Stimulated activated CD4-positive, alpha-beta T cell treated with anti-CD3 and anti-CD28 coated beads, Interleukin-1b, Interleukin-23, amount 100 ng/mL, for 24 hours (primary cell): ENCODE measurements at regions not wholly inside any gene's neighbourhood (a gene's known extent, or its start where the extent isn't known, plus 50 kb on each side); places are given as distances from the start of the nearest gene placed in this dataset.

Source experiments
- DNase-seq, 4 experiments: peaks; one replicate each; pipeline ENCODE4 v3.0.0-alpha.2; 2020; ENCODE audit warnings: low read depth in 4 of 4, low spot score in 1 of 4

GRCh38 chr5:87877495-87877894, 391.1 kb downstream of the TMEM161B start:
- no peak for DNase-seq

DNA sequence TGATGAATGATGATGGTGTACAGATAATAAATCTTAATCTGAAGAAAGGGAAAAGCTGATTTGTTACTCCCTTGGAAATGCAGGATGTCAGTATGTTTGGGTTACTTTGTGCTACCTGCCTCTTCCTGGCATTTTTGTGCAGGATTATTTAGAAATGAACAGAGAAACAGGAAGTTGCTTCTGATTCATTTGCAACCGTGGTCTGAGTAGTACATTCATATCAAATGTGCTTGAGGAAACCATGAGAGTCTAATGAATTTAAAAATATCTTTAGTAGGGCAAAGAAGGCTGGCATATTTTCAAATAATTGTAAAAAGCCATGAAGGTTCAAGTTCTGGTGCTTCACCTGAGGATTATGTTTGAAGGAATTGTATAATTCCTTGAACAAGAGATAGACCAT, 391.6 kb downstream of the TMEM161B start:
- DNase-seq, result no peak

GRCh38 chr5:87876616-87877015, 392.0 kb downstream of the TMEM161B start:
- no peak for DNase-seq

DNA sequence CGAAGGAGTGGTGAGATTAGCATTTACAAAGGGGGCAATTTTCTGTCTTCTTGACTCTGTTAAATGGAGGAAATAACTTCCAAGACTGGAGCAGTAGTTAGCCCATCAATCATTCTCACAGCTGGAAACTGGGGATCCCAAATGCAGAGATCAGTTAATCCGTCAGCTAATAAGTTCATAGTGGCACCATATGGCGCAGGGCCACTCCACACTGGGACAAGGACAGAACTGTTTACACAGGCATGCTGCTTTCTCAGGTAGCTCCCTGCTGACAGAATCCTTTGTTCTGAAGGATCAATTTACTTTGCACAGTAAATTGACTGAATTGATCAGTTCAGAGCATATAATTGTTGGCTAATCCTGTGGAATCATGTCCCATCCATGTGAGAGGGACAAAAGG, 395.7 kb downstream of the TMEM161B start:
- DNase-seq, result no peak

- no peak for DNase-seq
These were observed 399.9 kb downstream of the TMEM161B start for GRCh38 chr5:87868792-87869191.

DNA sequence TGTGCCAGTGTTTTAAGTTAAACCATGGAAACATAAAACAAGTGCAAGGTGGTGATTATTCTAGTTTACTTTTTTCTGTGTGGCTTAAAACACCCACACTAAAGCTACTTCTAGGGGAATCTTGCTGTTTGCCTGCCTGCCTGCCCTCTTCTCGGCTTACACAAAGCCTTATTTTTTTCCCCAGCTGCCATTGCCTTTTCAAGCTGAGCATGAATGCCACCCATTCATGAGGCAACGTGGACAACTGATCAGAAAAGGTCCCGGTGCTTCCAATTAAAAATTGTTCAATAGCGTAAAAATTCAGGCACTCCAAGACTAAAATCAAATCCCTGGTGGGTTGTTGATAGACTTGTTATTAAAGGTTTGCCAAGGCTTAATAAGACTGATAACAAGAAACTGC, 401.4 kb downstream of the TMEM161B start:
- no peak for DNase-seq

- DNase-seq, result no peak
These were observed 415.1 kb downstream of the TMEM161B start for GRCh38 chr5:87853541-87853940.

- no peak for DNase-seq
These were observed 417.0 kb downstream of the TMEM161B start for GRCh38 chr5:87851603-87852002.

DNA sequence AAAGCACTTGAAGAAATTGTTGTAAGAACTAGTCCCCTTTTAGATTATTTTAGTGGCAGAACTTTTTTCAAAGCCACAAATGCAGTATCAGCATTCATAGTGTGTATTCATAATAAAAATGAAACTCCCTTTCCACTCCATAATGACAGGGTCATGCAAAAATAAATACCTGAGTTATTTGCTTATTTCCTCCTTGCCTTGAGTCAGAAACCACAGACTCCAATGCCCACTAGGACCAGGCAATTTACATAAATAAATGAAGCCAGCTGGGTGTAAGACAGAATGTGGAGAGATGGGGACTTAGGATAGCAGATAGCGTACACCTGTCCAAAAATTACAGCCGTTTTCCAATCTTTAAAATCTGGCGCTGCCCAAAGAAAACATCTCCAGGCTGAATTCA, 417.8 kb downstream of the TMEM161B start:
- no peak for DNase-seq

DNA sequence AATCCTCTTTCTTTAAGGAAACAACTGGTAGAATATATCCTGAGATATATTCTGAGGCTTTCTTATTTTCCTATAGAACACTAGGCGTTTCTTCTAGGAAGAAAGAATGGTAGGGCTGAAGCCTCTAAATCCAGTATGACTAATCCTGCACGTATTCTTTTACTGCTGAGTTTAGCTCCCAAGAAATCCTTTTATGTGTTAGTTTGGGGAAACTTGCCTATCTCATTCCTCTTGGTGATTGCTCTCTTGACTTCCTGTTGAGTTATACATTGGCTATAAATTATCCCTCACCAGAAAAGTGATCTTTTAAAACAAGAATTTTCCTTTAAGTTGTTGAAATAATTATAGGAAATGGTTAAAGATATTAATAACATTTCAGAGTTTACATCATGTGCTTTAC, 422.9 kb downstream of the TMEM161B start:
- DNase-seq, result no peak

DNA sequence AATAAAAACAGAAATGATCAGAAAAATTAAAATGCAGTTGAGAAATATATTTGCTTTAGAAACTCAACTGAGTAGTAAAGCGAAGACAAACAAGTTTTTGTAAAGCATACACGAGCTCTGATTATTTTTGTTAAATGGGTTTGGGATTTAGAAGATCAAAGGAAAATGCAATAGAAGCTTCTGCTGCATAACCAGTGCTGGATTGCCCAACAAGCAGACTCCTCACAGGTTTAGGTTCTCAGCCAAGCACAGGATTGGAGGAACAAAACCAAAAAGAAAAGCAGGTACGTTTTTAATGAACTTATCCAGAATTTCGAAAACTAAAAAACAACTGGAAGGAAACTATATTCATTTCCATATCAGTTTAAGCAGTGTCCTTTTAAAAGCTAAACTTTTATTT, 423.8 kb downstream of the TMEM161B start:
- no peak for DNase-seq

GRCh38 chr5:87844449-87844848, 424.2 kb downstream of the TMEM161B start:
- DNase-seq, result no peak

GRCh38 chr5:87836696-87837095, 424.0 kb upstream of the CCNH start:
- DNase-seq, result no peak

GRCh38 chr5:87831499-87831898, 418.8 kb upstream of the CCNH start:
- DNase-seq, result no peak

- no peak for DNase-seq
These were observed 416.5 kb upstream of the CCNH start for GRCh38 chr5:87829217-87829551.

- DNase-seq, result no peak
These were observed 416.0 kb upstream of the CCNH start for GRCh38 chr5:87828545-87829216.

DNA sequence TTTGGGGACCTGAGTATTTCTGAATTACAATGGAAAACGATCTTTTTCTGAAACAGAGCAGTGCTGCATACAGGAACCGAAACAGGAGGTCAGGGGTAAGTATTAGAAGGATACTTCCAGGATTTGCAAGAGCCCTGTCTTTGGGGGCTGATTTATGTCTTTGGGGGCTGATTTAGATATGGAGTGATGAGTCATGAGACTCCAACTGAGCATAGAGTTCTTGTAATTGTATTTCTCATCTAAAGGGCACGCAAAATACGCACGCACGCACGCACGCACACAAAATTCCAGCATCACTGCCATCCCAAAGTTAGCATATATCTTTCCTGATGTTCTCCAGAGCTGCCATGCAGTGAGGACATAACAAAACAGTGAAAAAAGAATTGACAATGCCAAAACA, 414.8 kb upstream of the CCNH start:
- no peak for DNase-seq

DNA sequence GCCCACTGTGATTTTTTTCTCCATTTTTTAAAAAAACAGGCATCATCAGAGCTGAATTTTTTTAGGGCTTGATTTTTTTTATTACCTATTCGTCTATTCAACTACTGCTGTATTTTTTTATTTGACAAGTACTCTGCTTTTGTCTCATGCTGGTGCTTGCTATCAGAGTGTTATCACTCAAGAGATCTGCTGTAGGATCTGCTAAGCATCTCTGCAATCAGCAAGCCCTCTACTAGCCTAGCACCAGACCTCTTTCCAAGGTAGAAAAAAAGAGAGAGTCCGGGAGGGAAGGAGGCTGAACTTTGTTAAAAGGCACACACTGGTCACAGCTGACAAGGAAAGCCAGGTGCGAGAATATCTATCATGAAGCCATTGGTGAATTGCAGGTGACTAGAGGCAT, 413.8 kb upstream of the CCNH start:
- DNase-seq, result no peak

GRCh38 chr5:87825583-87825982, 412.9 kb upstream of the CCNH start:
- DNase-seq, result no peak

DNA sequence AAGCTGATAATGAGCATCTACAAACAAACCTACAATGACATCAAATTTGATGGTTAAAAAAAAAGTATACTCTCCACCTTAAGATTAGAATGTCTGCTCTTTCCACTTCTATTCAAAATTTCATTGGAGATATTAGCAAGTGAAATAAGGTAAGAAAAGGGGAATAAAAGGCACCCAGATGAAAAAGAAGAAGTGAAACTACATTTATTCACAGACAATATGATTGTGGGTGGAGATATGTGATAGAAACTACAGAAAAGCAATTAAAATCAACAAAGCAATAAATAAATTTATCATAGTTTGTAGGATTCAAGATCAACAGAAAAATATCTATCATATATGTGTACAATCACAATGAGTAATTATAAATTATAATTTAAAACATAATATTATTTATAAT, 395.1 kb upstream of the CCNH start:
- no peak for DNase-seq

GRCh38 chr5:87803352-87803751, 390.6 kb upstream of the CCNH start:
- DNase-seq, result no peak

DNA sequence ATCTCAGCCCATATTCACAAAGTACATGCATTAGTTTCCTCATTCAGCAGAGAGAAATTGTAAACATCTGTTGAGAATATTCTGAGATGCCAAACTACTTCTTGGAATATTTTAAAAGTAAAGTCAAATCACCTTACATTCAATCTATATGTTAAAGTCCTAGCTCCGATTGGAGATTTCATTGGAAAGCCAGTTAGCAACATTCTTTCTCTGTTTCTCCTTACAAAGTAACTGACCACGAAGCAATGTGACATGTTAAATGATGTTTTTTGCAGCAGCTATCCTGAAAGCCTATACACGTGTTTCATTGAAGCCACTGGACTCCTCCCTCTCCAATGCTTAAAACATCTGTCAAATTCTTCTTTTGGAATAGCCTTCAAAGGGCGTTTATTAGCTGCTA, 379.1 kb upstream of the CCNH start:
- DNase-seq, result no peak

DNA sequence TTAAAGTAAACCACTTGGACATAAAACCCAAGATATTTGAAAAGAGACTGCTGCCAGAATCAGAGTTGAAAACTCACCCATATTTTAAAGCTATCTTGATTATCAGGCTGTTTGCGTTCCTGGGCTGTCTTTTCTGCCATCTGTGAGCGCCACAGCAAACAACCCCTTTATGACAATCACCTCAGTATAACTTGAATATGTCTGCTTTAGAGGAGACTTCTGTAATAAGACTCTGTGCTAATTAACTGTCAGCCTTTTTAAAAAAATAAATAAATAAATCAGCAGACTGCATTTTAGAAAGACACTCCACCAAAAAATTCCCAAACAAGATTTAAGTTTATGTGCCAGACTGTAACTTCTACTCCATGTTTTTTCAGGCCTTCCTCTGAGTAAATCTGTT, 375.7 kb upstream of the CCNH start:
- no peak for DNase-seq
